ENCODE measurements at regions not wholly inside any gene's neighbourhood (a gene's known extent, or its start where the extent isn't known, plus 50 kb on each side); places are given as distances from the start of the nearest gene placed in this dataset.

DNA sequence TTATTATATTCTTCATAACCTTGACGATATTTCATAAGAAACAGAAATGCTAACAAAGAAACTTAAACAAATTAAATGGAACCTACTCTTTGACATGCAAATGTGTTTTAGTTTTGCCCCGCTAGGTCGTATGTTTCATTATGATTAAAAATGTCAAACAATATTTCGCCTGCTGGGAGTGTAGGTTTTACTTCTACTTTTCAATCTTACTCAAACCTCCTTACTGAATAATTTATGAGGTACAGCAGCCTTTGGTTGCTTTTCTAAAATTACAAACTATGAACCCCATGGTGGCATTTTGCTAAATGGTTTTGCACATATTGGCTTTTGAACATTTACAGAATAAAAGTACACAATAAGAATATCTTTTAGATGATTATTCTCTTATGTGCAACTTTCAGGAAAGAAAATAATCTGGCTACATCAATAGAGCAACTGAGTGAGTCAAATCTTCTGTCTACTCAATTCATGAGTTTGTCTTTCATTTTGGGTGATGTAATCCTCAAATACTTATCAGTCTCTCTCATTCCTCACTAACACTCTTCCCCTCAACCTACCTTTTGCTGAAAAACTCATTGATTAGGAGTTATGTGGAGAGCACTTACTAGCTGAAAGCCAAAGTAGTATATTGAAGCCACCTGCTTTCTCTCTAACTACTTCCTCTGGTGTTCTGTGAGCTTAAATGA, 1226.4 kb downstream of the XPNPEP1 start:
- TF ChIP-seq, protein P1, sequence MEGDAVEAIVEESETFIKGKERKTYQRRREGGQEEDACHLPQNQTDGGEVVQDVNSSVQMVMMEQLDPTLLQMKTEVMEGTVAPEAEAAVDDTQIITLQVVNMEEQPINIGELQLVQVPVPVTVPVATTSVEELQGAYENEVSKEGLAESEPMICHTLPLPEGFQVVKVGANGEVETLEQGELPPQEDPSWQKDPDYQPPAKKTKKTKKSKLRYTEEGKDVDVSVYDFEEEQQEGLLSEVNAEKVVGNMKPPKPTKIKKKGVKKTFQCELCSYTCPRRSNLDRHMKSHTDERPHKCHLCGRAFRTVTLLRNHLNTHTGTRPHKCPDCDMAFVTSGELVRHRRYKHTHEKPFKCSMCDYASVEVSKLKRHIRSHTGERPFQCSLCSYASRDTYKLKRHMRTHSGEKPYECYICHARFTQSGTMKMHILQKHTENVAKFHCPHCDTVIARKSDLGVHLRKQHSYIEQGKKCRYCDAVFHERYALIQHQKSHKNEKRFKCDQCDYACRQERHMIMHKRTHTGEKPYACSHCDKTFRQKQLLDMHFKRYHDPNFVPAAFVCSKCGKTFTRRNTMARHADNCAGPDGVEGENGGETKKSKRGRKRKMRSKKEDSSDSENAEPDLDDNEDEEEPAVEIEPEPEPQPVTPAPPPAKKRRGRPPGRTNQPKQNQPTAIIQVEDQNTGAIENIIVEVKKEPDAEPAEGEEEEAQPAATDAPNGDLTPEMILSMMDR (IDR thresholded peaks at IDR 0.05), result no peak
- TF ChIP-seq POLR2A (IDR thresholded peaks at IDR 0.05), result no peak

All from tibial nerve (tissue), 3 donors.